Liver (tissue), 8 donors: ENCODE measurements at regions not wholly inside any gene's neighbourhood (a gene's known extent, or its start where the extent isn't known, plus 50 kb on each side); places are given as distances from the start of the nearest gene placed in this dataset.

Experiments
- DNase-seq: peaks from one replicate; pipeline ENCODE4 v3.0.0-alpha.2; 2017; ENCODE audit warnings: low spot score
- H3K27ac ChIP-seq, 2 donors: one replicate each; pipeline ENCODE4 v1.7.0; 2013; ENCODE audit warnings: inconsistent platforms in 2 of 2, low read length in 2 of 2, control low read depth in 1 of 2, low read depth in 1 of 2, mild to moderate bottlenecking in 1 of 2
- H3K27me3 ChIP-seq, 4 donors: one replicate each; pipeline versions ENCODE4 v1.6.1 to v1.7.0; 2013; ENCODE audit warnings: low read length in 3 of 4, inconsistent platforms in 1 of 4, mild to moderate bottlenecking in 1 of 4, moderate library complexity in 1 of 4; ENCODE audit not compliant: control insufficient read depth in 4 of 4, insufficient read depth in 4 of 4
- H3K36me3 ChIP-seq, 4 donors: one replicate each; pipeline versions ENCODE4 v1.6.1 to v1.7.0; 2013; ENCODE audit warnings: low read length in 3 of 4, mild to moderate bottlenecking in 3 of 4, low read depth in 1 of 4, moderate library complexity in 1 of 4; ENCODE audit not compliant: control insufficient read depth in 4 of 4, insufficient read depth in 3 of 4
- H3K4me1 ChIP-seq, 4 donors: one replicate each; pipeline versions ENCODE4 v1.6.1 to v1.7.0; 2013; ENCODE audit warnings: low read length in 3 of 4, mild to moderate bottlenecking in 3 of 4, moderate library complexity in 1 of 4; ENCODE audit not compliant: control insufficient read depth in 4 of 4, insufficient read depth in 4 of 4
- H3K4me3 ChIP-seq, 3 donors: one replicate each; pipeline versions ENCODE4 v1.6.1 to v1.7.0; 2013; ENCODE audit warnings: low read length in 3 of 3, control low read depth in 1 of 3, low read depth in 1 of 3, mild to moderate bottlenecking in 1 of 3
- H3K9ac ChIP-seq, 2 donors: one replicate each; pipeline ENCODE4 v1.7.0; 2013; ENCODE audit warnings: low read length in 2 of 2, mild to moderate bottlenecking in 2 of 2, moderate library complexity in 2 of 2, control low read depth in 1 of 2, low read depth in 1 of 2
- H3K9me3 ChIP-seq, 4 donors: one replicate each; pipeline versions ENCODE4 v1.6.1 to v1.7.0; 2013; ENCODE audit warnings: low read length in 3 of 4; ENCODE audit not compliant: control insufficient read depth in 4 of 4
- ATF3 ChIP-seq: IDR thresholded peaks from 2 replicates; pipeline ENCODE4 v1.6.1; 2016; ENCODE audit warnings: antibody characterized with exemption
- CTCF ChIP-seq: fragments of 150-350 bp; IDR thresholded peaks from 2 replicates; pipeline ENCODE4 v1.5.1; 2017; ENCODE audit warnings: improper control_type of control experiment, low read depth, low read length; ENCODE audit not compliant: missing input control
- EGR1 ChIP-seq, 2 donors: IDR thresholded peaks; 2 replicates each; pipeline ENCODE4 v1.6.1; 2016 to 2018; ENCODE audit warnings: antibody characterized with exemption in 2 of 2, low read depth in 2 of 2
- FOXA1 ChIP-seq: IDR thresholded peaks from 2 replicates; pipeline ENCODE4 v1.6.1; 2016; ENCODE audit warnings: antibody characterized with exemption
- FOXA2 ChIP-seq: IDR thresholded peaks from 2 replicates; pipeline ENCODE4 v1.6.1; 2016; ENCODE audit warnings: antibody characterized with exemption
- GABPA ChIP-seq, 2 donors: IDR thresholded peaks in 1 of 2; conservative IDR thresholded peaks in 1 of 2; 2 replicates each; pipeline ENCODE4 v1.6.1; 2016; ENCODE audit warnings: antibody characterized with exemption in 2 of 2, mild to moderate bottlenecking in 1 of 2, moderate library complexity in 1 of 2
- HNF4A ChIP-seq, 2 donors: conservative IDR thresholded peaks; 2 replicates each; pipeline ENCODE4 v1.6.1; 2016; ENCODE audit warnings: antibody characterized with exemption in 2 of 2, mild to moderate bottlenecking in 2 of 2
- HNF4G ChIP-seq: IDR thresholded peaks from 2 replicates; pipeline ENCODE4 v1.6.1; 2016; ENCODE audit warnings: antibody characterized with exemption
- JUND ChIP-seq, 2 donors: IDR thresholded peaks; 2 replicates each; pipeline ENCODE4 v1.6.1; 2016; ENCODE audit warnings: antibody characterized with exemption in 2 of 2
- NR2F2 ChIP-seq: IDR thresholded peaks from 2 replicates; pipeline ENCODE4 v1.6.1; 2016; ENCODE audit warnings: antibody characterized with exemption
- RAD21 ChIP-seq, 2 donors: IDR thresholded peaks; 2 replicates each; pipeline ENCODE4 v1.6.1; 2016; ENCODE audit warnings: antibody characterized with exemption in 2 of 2, mild to moderate bottlenecking in 2 of 2
- RXRA ChIP-seq, 2 donors: IDR thresholded peaks; 2 replicates each; pipeline ENCODE4 v1.6.1; 2017 to 2018; ENCODE audit warnings: antibody characterized with exemption in 2 of 2, mild to moderate bottlenecking in 1 of 2
- SP1 ChIP-seq: IDR thresholded peaks from 2 replicates; pipeline ENCODE4 v1.6.1; 2018; ENCODE audit warnings: antibody characterized with exemption, mild to moderate bottlenecking
- TAF1 ChIP-seq: conservative IDR thresholded peaks from 2 replicates; pipeline ENCODE4 v1.6.1; 2016; ENCODE audit warnings: antibody characterized with exemption, mild to moderate bottlenecking
- YY1 ChIP-seq: IDR thresholded peaks from 2 replicates; pipeline ENCODE4 v1.6.1; 2016; ENCODE audit warnings: antibody characterized with exemption, mild to moderate bottlenecking
- ZBTB33 ChIP-seq: IDR thresholded peaks from 2 replicates; pipeline ENCODE4 v1.6.1; 2016; ENCODE audit warnings: antibody characterized with exemption
- WGBS: extraction: QIAGEN DNeasy Blood & Tissue Kit; methylation state at CpG from one replicate; pipeline ENCODE4 v1.1.7; 2013; 5-methylcytosine and 5-hydroxymethylcytosine counted together
- TF ChIP-seq, protein P1 (sequence below): IDR thresholded peaks from 2 replicates; pipeline ENCODE4 v1.6.1; 2016; ENCODE audit warnings: antibody characterized with exemption, mild to moderate bottlenecking
- TF ChIP-seq, protein P2 (sequence below): IDR thresholded peaks from 2 replicates; pipeline ENCODE4 v1.6.1; 2016; ENCODE audit warnings: antibody characterized with exemption
- donor health status: healthy.
- donor health status: healthy.
- donor health status: healthy.
- donor health status: healthy.
- donor health status: healthy.

GRCh38 chr10:36366065-36366464 lies 724.0 kb upstream of the FZD8 start (continued):
- TF ChIP-seq, protein P1, sequence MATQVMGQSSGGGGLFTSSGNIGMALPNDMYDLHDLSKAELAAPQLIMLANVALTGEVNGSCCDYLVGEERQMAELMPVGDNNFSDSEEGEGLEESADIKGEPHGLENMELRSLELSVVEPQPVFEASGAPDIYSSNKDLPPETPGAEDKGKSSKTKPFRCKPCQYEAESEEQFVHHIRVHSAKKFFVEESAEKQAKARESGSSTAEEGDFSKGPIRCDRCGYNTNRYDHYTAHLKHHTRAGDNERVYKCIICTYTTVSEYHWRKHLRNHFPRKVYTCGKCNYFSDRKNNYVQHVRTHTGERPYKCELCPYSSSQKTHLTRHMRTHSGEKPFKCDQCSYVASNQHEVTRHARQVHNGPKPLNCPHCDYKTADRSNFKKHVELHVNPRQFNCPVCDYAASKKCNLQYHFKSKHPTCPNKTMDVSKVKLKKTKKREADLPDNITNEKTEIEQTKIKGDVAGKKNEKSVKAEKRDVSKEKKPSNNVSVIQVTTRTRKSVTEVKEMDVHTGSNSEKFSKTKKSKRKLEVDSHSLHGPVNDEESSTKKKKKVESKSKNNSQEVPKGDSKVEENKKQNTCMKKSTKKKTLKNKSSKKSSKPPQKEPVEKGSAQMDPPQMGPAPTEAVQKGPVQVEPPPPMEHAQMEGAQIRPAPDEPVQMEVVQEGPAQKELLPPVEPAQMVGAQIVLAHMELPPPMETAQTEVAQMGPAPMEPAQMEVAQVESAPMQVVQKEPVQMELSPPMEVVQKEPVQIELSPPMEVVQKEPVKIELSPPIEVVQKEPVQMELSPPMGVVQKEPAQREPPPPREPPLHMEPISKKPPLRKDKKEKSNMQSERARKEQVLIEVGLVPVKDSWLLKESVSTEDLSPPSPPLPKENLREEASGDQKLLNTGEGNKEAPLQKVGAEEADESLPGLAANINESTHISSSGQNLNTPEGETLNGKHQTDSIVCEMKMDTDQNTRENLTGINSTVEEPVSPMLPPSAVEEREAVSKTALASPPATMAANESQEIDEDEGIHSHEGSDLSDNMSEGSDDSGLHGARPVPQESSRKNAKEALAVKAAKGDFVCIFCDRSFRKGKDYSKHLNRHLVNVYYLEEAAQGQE: no peak

DNA sequence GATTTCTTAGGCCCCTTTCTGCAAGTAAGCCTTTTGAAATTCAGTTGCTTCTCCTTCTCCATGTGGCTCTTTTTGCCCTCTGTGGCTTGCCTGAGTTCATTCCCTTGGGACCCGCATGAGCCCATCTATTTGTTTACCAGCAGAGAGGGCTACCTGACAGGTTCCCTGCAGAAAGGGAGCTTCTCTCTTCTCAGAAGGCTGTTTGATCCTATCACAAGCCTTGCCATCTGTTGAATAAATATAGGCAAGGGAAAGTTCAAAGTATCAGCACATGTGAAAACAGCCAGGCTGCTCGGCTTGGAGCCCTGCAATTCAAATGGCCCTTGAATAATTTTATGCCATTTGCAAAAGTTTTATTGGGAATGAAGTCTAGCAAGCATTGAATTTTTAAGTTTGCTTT lies 720.2 kb upstream of the FZD8 start:
- no peak for DNase-seq
- H3K27ac ChIP-seq: no peak overlapping the region
- WGBS: 33% methylated on average over 2 of the region's 2 CpGs
- no peak overlapping the region for H3K4me3 ChIP-seq
- no peaks in the 10 kb centered on the region for H3K36me3 ChIP-seq
- no peaks in the 10 kb centered on the region for H3K4me1 ChIP-seq
- H3K9ac ChIP-seq: no peak overlapping the region
- H3K9me3 ChIP-seq: no peaks in the 10 kb centered on the region
- H3K27me3 ChIP-seq: no peaks in the 10 kb centered on the region
- TF ChIP-seq FOXA2 (no peak), HNF4A (conservative IDR thresholded peaks at IDR 0.05) (no peak), ATF3 (no peak), YY1 (no peak), JUND (IDR thresholded peaks at IDR 0.05) (no peak), RXRA (IDR thresholded peaks at IDR 0.05) (no peak), TAF1 (no peak), CTCF (no peak), GABPA (IDR thresholded peaks at IDR 0.05 in 1 of 2, conservative IDR thresholded peaks at IDR 0.05 in 1 of 2) (no peak), EGR1 (IDR thresholded peaks at IDR 0.05; ENCODE audit: low read depth in 2 of 2) (no peak), SP1 (no peak), NR2F2 (no peak), HNF4G (no peak), ZBTB33 (no peak), RAD21 (IDR thresholded peaks at IDR 0.05) (no peak), FOXA1 (no peak)
- TF ChIP-seq, protein P2, sequence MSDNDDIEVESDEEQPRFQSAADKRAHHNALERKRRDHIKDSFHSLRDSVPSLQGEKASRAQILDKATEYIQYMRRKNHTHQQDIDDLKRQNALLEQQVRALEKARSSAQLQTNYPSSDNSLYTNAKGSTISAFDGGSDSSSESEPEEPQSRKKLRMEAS: no peak
- TF ChIP-seq, protein P1: no peak
